AG20443 (cell line): ENCODE measurements at regions not wholly inside any gene's neighbourhood (a gene's known extent, or its start where the extent isn't known, plus 50 kb on each side); places are given as distances from the start of the nearest gene placed in this dataset.
A peak's percentile ranks its signal among the peaks of the same experiment; 100 is the strongest.
"Not testable (repeated sequence)": the region's sequence is repeated elsewhere in the genome, so short reads cannot be mapped to it uniquely, and the experiment has no call there.

Source experiments
- DNase-seq: peaks from one replicate; pipeline ENCODE4 v3.0.0; 2012; ENCODE audit warnings: low spot score, mixed read lengths

GRCh38 chr1:196160066-196160795 lies 448.0 kb downstream of the KCNT2 start:
- DNase-seq: peak; percentile 26

- no peak for DNase-seq
Observed at GRCh38 chr1:196155586-196155985, 452.7 kb downstream of the KCNT2 start.

GRCh38 chr1:196152975-196153374 lies 455.3 kb downstream of the KCNT2 start:
- DNase-seq: no peak

GRCh38 chr1:196152086-196152485 lies 456.2 kb downstream of the KCNT2 start:
- DNase-seq: no peak

- DNase-seq: peak; percentile 14
Observed at GRCh38 chr1:196148367-196148970, 459.8 kb downstream of the KCNT2 start.

DNA sequence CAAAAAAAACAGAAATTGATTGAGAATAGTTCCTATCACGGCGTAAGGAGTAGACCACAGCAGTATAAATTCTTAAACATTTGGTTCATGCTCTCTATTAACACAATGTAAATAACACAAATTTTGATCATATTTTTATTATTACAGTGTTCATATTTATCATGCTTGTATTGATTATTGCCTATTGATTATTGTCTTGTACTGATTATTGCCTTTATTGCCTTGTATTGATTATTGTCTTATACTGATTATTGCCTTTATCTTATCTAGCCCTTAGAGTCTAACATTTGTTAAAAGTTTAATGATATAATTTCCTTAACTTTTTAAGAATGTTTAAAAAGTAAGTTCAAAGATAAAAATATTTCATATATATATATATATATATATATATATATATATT lies 460.7 kb downstream of the KCNT2 start:
- no peak for DNase-seq

DNA sequence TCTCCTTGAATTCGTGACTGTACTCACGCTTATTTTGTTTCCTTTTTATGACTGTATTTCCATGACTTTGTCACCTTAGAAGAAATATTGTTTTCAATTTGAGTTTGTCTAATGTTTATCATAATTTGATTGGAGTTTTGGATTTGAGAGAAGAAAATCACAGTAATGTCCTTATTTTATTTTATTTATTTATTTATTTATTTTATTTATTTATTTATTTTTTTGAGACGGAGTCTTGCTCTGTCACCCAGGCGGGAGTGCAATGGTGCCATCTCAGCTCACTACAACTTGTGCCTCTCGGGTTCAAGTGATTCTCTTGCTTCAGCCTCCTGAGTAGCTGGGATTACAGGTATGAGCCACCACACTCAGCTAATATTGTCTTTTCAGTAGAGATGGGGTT lies 463.1 kb downstream of the KCNT2 start:
- DNase-seq: not testable (repeated sequence)

DNA sequence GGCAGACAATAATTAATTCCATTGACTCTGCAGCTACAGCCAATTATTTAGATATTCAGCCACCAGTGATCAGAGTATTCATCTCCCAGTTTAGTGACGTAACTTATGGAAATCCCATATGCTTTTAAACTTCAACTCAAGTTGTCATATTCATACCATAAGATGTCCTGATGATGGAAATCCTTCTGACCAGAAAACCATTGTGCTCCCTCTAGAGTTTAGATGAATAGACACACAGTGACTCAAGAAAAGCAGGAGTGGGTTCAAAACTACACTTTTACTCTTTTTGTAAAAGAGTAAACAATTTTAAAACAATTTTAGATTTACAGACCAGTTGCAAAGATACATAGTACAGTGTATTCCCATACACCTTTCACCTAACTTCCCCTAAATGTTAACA lies 463.7 kb downstream of the KCNT2 start:
- no peak for DNase-seq

DNA sequence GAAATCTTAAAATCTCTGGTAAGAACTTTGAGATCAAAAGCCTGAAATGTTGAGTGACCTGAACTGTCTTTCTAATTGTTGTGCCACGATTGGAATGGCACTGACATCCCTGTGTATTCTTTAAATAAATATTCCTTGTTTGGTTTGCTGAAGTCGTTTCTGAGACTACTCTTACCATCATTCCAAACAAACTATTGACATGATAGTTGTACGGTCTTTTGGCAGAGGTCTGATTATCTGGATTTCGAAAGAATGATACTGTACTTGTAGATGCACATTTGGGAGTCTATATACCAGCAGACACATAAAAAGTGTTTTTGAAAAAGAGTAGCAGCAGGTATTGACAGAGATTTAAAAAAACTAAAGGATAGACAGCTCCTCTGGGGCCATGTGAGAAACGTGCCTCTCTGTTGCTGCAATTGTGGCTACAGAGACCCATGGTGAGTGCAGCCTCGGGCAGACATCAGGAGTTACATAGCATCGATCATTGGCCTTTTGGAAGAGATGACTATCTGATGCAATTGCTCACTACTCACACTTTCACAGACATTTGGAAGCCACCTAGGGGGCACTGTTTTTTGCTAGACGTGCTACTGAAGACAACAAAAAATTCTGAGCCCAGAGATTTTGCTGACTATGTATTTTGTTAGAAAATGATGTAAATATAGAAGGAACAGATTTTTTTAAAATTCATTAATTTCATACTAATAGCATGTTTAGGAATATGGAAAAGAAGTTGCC lies 464.5 kb downstream of the KCNT2 start:
- DNase-seq: no peak

DNA sequence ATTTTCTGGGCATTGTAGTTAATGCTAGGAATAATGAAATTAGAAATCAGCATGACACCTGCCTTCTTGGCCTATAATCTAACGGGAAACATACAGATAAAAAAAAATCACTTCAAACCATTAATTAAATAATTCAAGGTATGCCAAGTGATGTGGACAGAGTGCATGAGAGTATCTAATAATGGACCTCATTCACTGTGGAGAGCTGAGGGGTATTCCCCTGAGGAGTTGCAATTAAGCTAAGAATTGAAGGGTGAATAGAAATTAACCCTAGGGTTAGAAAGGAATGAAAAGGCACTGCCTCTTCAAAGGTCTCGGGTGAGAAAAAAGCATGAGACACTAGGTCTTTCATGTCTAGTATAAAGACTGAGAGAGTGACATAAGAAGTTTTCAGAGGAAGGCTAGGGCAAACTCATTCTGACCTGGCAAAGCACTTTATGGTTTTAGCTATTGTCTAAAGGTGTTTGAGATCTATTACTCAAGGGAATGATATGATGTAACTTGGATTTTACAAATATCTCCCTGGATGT lies 466.1 kb downstream of the KCNT2 start:
- no peak for DNase-seq

- DNase-seq: no peak
Observed at GRCh38 chr1:196136396-196136795, 471.8 kb downstream of the KCNT2 start.

DNA sequence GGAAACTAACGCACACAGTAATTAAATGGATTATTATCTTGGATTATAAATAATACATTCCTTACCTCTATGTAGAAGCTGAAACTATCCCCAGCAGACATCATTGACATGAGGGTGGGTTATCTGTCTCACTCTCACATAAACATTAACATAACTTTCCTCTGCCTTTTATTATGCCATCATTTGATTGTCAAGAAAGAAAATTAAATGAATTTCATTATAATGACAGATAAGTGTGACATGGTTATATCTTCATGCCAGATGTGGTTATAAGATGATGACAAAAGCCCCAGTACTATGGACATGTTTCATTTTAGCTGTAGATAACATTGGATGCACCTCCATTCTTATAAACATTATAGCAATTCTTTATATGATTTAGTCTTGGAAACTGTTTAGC lies 476.5 kb downstream of the KCNT2 start:
- DNase-seq: no peak

DNA sequence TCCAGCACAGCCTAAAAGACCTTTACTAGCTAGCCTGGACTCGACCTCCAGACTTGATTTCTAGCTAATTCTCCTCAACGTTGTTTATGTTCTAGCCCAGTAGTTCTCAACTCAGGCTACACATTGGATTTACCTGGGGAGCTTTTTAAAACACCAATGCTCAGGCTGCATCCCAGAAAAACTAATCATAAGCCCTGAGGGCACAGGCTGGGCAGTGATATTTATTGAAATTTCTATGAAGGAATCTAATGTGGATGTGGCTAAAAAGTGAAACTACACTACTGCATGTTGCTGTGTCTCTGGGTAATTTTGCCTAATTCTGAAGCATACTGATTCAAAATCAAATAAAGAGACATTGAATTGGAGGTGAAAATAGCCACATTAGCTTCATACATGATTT lies 479.4 kb downstream of the KCNT2 start:
- no peak for DNase-seq

- DNase-seq: no peak
Observed at GRCh38 chr1:196121181-196121580, 487.1 kb downstream of the KCNT2 start.

DNA sequence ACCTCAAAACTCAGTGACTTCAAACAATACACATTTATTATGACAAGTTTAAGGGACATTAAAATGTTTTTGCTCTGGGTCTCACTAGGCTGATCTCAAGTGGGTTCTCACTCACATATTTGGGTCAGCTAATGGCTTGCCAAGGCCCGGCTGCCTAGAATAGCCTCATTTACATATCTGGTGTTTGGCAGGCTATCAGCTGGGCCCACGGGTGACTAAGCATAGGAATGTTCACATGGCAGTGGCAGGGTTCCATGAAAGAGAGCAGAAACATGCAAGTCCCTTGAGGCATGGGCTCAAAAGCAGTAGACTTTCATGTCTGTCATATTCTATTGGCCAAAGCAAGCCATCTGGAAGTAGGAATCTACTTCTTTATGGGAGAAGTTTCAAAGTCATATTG lies 492.6 kb downstream of the KCNT2 start:
- DNase-seq: peak; percentile 62

- peak; percentile 11 for DNase-seq
Observed at GRCh38 chr1:196114193-196114592, 494.0 kb downstream of the KCNT2 start.

DNA sequence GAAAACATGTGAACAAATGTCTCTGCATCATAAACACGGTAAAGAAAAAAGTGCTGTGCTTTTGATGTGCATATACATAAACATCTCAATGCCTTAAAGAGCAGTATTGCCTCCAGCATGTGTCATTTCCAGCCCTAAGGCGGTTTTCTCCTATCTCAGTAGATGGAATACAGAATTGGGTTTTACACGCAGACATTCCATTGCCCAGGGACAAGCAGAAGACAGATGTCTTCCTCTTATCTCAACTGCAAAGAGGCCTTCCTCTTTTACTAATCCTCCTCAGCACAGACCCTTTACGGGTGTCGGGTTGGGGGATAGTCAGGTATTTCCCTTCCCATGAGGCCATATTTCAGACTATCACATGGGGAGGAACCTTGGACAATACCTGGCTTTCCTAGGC lies 499.2 kb downstream of the KCNT2 start:
- DNase-seq: not testable (repeated sequence)

DNA sequence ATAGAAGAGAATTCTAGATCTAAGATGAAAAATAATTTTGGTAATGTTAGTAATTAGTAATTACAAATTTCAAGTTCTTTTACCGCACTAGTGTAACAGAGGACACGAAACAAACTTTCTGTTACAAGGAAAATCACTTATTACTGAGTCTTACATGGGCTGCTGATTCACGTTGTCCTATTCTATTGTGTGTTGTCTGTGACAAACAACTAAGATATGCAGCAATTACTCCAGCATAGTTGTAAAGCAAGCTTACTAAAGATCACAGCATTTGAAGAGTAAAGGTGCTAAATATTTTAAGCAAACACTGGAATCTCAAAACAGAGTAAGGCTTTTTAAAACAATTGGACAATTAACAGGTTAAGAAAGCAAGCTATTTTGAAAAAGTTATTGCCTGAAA lies 502.3 kb downstream of the KCNT2 start:
- no peak for DNase-seq

DNA sequence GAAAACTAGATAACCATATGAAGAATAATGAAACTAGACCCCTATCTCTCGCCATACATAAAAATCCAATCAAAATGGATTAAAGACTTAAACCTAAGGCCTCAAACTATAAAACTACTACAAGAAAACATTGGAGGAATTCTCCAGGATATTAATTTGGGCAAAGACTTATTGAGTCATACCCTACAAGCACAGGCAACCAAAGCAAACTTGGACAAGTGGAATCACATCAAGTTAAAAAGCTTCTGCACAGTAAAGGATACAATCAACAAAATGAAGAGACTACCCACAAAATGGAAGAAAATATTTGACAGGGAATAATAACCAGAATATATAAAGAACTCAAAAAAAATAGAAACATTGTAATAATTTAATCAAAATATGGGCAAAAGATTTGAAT lies 505.4 kb downstream of the KCNT2 start:
- DNase-seq: no peak

DNA sequence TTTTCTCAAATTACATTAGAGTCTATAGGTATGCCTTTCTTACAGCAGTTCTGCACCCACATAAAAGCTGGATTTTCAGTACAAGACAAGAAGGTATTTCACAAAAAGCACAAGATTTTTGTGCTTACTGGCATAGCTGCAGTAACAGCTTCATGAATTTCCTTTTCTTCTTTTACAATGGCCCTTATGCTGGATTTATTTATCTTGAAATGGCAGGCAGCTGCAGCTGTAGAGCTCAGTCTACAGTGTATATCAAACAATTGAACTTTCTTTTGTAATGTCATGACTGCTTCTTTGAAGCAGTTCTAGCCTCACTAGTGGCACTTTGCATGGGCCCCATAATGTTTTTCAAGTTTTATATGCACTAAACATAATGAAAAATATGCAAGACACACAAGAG lies 510.2 kb downstream of the KCNT2 start:
- DNase-seq: no peak

DNA sequence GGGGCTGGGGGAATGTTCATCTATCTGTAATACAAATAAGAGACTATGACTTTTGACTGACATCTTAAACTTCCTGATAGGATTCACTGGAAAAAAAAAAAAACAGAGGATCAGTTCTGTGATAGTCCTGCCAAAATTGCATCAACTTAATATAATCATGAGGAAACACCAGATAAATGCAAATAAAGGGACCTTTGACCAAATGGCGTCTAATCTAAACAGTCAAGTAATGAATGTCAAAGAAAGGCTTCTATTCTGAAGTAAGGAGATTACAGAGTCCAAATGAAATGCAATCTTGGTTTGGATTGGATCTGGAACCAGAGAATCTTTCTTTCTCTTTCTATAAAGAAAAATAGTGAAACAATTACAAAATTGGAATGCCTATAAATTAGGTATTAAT lies 513.4 kb downstream of the KCNT2 start:
- DNase-seq: no peak

DNA sequence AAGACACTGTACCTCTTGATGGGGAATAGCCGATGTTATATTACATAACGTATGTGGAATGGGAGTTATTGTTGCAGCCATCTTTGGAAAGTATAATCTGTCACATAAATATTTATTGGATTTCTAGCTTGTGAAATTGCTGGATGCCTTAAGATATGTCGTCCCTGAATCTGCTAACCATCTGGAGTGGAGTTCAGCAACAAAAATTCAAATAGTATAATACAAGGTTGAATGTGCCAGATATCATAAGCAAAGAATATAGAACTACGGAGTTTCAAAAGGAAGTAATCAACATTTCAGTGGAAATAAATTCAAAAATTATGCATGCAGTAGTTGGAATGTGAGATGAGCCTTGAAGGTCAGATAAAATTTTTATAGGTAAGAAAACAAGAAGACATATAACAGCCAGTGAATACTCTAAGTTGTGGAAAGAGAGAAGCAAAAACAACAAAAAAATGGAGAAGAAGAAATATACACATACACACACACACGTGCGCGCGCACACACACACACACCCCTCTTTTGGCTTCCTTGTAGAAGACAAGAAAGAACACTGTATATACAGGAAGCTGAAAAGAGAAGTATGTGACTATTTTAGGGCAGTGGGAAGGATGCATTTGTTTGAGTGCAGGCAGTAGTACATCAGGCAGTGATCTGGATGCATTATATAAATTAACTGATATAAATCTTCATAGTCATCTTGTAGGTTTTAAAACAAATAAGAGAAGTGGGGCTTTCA lies 516.7 kb downstream of the KCNT2 start:
- no peak for DNase-seq
